ENCODE measurements at regions not wholly inside any gene's neighbourhood (a gene's known extent, or its start where the extent isn't known, plus 50 kb on each side); places are given as distances from the start of the nearest gene placed in this dataset.

DNA sequence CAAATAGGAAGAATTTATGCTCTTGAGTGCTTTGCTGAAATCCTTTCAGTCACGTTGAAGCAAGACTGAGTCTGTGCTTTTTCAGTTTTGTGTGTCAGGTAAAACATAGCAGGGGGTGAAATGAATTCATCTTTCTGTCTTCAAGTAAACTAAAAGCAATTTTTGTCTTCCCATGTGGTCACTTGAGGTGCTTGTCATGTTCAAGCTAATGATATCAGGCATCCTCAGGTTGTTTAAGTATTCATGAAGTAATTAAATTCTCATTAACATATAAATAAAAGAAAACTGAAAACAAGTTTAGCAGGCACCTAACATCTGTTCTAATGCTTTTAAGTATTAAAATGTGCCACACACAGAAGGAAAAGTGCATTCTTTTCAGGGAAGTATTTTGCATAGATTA lies 2701.3 kb downstream of the PCDH9 start:
- H3K4me1 ChIP-seq = no peaks in the 10 kb centered on the region
- H3K36me3 ChIP-seq = no peaks in the 10 kb centered on the region
- no peaks in the 10 kb centered on the region for H3K27me3 ChIP-seq
- no peaks in the 10 kb centered on the region for H3K9me3 ChIP-seq
- no peak overlapping the region for H3K4me3 ChIP-seq
- no peak for ATAC-seq
- TF ChIP-seq POLR2A (IDR thresholded peaks at IDR 0.05) (no peak), EP300 (IDR thresholded peaks at IDR 0.05) (no peak), POLR2AphosphoS5 (IDR thresholded peaks at IDR 0.05) (no peak)
- TF ChIP-seq, protein P1, sequence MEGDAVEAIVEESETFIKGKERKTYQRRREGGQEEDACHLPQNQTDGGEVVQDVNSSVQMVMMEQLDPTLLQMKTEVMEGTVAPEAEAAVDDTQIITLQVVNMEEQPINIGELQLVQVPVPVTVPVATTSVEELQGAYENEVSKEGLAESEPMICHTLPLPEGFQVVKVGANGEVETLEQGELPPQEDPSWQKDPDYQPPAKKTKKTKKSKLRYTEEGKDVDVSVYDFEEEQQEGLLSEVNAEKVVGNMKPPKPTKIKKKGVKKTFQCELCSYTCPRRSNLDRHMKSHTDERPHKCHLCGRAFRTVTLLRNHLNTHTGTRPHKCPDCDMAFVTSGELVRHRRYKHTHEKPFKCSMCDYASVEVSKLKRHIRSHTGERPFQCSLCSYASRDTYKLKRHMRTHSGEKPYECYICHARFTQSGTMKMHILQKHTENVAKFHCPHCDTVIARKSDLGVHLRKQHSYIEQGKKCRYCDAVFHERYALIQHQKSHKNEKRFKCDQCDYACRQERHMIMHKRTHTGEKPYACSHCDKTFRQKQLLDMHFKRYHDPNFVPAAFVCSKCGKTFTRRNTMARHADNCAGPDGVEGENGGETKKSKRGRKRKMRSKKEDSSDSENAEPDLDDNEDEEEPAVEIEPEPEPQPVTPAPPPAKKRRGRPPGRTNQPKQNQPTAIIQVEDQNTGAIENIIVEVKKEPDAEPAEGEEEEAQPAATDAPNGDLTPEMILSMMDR (IDR thresholded peaks at IDR 0.05) = no peak
- no peak overlapping the region for H3K27ac ChIP-seq
- 23 to 33% methylated on average over 1 of the region's 1 CpG for WGBS, 2 donors (ENCODE audit: low coverage in 1 of 2)

DNA sequence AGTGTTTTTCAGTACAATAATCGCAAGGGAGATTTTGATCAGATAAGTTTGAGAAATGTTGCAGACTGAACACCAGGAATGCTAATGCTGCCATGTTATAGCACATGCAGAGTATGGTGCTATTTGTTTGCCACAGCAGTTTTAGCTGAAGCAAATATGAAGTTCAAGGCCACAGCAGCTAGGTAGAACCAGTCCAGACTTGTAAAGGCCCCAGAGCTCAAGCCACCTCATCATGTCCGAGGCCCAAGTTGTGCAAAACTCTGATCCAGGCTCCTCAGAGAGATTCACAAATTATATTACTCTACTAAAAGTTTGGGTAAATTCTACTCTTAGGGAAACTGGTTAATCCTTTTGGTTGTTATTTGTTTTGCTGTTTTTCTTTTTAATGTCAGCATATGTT lies 2702.6 kb downstream of the PCDH9 start:
- no peak for ATAC-seq
- Histone ChIP-seq H3K4me3 (no peak overlapping the region), H3K27ac (no peak overlapping the region), H3K4me1 (no peaks in the 10 kb centered on the region), H3K27me3 (no peaks in the 10 kb centered on the region), H3K9me3 (no peaks in the 10 kb centered on the region), H3K36me3 (no peaks in the 10 kb centered on the region)
- 100% methylated on average over 2 of the region's 2 CpGs for WGBS, 2 donors (ENCODE audit: low coverage in 1 of 2)
- no peak for TF ChIP-seq POLR2A (IDR thresholded peaks at IDR 0.05)
- no peak for TF ChIP-seq POLR2AphosphoS5 (IDR thresholded peaks at IDR 0.05)
- no peak for TF ChIP-seq EP300 (IDR thresholded peaks at IDR 0.05)
- TF ChIP-seq, protein P1 (IDR thresholded peaks at IDR 0.05) = no peak

- H3K9me3 ChIP-seq = no peaks in the 10 kb centered on the region
- no peaks in the 10 kb centered on the region for H3K4me1 ChIP-seq
- 84 to 91% methylated on average over 5 to 7 of the region's 15 CpGs for WGBS, 2 donors (ENCODE audit: low coverage in 1 of 2)
- TF ChIP-seq POLR2AphosphoS5 (IDR thresholded peaks at IDR 0.05) = no peak
- no peak for TF ChIP-seq EP300 (IDR thresholded peaks at IDR 0.05)
- no peak for TF ChIP-seq POLR2A (IDR thresholded peaks at IDR 0.05)
- TF ChIP-seq, protein P1 (IDR thresholded peaks at IDR 0.05) = no peak
- ATAC-seq = no peak
- no peaks in the 10 kb centered on the region for H3K36me3 ChIP-seq
- no peaks in the 10 kb centered on the region for H3K27me3 ChIP-seq
- H3K4me3 ChIP-seq = no peak overlapping the region
- H3K27ac ChIP-seq = no peak overlapping the region
These were observed 2704.4 kb downstream of the PCDH9 start for GRCh38 chr13:64525687-64526086.

DNA sequence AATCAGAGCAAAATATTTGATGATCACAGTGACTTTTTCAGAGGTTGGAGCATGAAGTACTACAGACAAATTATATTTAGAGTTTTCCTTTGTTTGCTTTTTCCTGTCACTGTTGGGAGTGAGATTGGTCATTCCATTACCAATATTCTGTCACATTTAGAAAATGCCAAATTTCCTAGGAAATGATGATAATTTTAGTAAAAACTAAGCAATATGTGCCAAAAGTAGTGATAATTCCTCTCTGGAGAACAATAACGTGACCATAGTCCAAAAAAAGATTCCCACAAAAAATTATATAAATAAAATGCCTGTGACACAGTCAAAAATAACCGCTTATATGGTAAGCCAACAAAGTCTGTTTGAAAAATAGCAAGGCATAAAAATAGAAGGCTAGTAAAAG lies 2719.4 kb downstream of the PCDH9 start:
- no peak overlapping the region for H3K4me3 ChIP-seq
- WGBS, 2 donors (ENCODE audit: low coverage in 1 of 2) = 51 to 58% methylated on average over 2 of the region's 2 CpGs
- H3K36me3 ChIP-seq = no peaks in the 10 kb centered on the region
- ATAC-seq = no peak
- H3K4me1 ChIP-seq = no peaks in the 10 kb centered on the region
- H3K9me3 ChIP-seq = peaks cover 0 to 13% (median 0%) of the 10 kb centered on the region in 3 donors
- TF ChIP-seq EP300 (IDR thresholded peaks at IDR 0.05) (no peak), POLR2A (IDR thresholded peaks at IDR 0.05) (no peak), POLR2AphosphoS5 (IDR thresholded peaks at IDR 0.05) (no peak)
- TF ChIP-seq, protein P1 (IDR thresholded peaks at IDR 0.05) = no peak
- no peak overlapping the region for H3K27ac ChIP-seq
- no peaks in the 10 kb centered on the region for H3K27me3 ChIP-seq

DNA sequence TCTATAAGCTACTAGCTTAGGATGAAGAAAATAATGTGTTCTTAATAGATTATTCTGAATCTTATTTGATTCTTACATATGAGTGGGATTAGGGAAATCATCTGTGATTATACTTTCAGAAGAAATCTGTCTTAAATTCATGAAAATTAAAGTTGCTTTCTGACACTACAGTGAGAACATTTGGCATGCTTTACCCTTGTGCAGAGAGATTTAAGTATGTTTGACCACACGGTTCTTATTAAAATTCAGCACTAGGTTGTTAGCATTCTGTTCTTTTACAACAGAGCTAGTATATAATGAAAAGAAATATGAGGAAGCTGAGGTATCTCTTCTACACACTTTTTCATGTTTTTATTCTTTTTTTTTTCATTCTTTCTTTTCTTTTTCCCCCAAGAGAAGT lies 2723.9 kb downstream of the PCDH9 start:
- Histone ChIP-seq H3K36me3 (no peaks in the 10 kb centered on the region), H3K27me3 (no peaks in the 10 kb centered on the region), H3K4me1 (no peaks in the 10 kb centered on the region), H3K27ac (no peak overlapping the region), H3K4me3 (no peak overlapping the region), H3K9me3 (no peaks in the 10 kb centered on the region)
- ATAC-seq = no peak
- TF ChIP-seq, protein P1 (IDR thresholded peaks at IDR 0.05) = no peak
- no peak for TF ChIP-seq POLR2AphosphoS5 (IDR thresholded peaks at IDR 0.05)
- 41 to 53% methylated on average over 1 of the region's 1 CpG for WGBS, 2 donors (ENCODE audit: low coverage in 1 of 2)

Measured in gastroesophageal sphincter (tissue), 4 donors.